ENCODE measurements at regions not wholly inside any gene's neighbourhood (a gene's known extent, or its start where the extent isn't known, plus 50 kb on each side); places are given as distances from the start of the nearest gene placed in this dataset.

- no peak for DNase-seq (ENCODE audit: low spot score)
Observed at GRCh38 chr1:239600588-239600987, 214.2 kb downstream of the CHRM3 start.

GRCh38 chr1:239601108-239601507 is 214.7 kb downstream of the CHRM3 start:
- no peak for DNase-seq (ENCODE audit: low spot score)

DNA sequence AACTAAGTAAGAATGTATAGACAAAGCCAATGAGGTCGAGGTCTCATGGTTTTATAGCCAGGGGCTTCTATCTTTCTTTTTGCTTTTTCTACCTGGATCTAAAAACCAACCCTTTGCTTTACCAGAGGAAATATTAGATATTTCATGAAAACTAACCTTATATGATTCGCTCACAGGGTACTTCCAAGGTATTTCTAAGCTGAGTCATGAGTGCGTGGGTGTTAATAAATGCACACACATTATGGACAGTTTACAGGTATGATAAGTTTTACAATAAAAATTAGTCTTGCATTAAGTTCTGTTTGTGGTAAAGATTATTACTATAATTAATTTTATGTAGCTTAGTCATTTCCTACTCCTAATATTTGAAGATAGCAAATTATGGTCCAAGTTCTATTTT is 217.2 kb downstream of the CHRM3 start:
- no peak for DNase-seq (ENCODE audit: low spot score)

GRCh38 chr1:239606850-239607400 is 220.6 kb downstream of the CHRM3 start:
- no peak for DNase-seq (ENCODE audit: low spot score)

GRCh38 chr1:239608469-239608868 is 222.1 kb downstream of the CHRM3 start:
- no peak for DNase-seq (ENCODE audit: low spot score)

GRCh38 chr1:239612379-239612778 is 226.0 kb downstream of the CHRM3 start:
- no peak for DNase-seq (ENCODE audit: low spot score)

DNA sequence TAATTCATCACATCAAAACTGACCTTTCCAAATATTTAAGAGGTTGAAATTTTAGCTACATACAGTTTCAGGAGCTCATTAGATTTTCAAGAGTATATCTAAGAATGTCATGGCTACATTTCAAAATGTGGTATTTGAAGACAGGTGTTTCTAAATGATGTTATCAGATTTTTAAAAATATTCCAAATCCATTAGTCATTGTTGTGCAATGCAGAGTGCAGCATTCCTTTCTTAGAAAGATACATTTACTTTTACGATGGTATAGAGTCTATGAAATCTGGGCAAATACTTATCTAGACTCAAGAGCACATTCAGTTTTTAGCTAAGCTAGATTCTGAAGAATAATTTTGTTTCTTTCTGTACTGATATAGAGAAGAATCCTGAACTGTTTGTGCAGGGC is 230.3 kb downstream of the CHRM3 start:
- DNase-seq (ENCODE audit: low spot score): no peak

DNA sequence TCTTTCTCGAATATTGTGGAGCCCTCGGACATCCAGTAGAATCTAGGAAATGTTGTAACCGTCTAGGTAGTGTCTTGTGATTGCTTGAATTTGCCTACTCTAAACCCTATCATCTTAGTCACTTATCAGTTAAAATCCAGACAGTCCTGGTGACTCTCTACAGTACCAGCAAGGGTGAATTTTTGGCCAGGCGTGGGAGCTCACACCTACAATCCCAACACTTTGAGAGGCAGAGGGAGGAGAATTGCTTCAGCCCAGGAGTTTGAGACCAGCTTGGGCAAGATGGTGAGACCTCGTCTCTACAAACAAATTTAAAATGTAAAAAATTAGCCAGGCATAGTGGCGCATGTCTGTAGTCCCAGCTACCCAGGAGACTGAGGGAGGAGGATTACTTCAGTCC is 230.9 kb downstream of the CHRM3 start:
- no peak for DNase-seq (ENCODE audit: low spot score)

DNA sequence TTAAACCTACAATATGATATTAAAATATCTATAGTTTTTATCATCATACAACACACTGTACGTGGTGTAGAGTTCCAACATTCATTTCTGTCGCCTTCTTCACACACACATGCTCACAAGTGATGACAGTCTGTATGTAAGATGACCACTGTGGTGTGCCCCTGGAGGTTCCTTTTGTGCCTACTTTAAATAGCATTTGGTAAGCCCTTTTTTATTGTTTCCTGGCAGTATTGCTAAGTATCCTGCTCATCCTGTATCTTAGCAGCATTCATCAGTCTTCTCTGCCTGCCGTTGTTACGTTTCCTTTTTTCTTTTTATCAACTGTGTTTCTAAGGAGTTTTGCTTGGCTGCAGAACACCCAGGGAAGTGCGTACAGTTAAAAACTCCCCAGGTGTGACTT is 231.4 kb downstream of the CHRM3 start:
- DNase-seq (ENCODE audit: low spot score): no peak

DNA sequence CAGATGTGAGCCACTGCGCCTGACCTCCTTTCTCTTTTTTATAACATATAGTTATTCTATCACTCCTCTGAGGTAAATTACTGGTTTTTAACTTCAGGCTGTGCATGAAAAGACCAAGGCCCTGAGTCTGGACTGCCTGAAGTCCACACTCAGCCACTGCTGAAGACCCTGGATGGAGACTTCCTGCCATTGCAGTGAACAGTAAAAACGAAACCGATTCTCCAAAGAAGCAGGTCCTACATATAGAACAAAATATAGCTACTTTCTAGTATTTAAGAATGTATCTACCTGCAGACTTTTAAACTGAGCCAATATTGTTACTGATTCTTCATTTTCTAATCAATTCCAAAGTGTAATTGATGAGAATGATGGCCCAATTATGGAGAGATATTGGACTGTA is 232.8 kb downstream of the CHRM3 start:
- DNase-seq (ENCODE audit: low spot score): no peak

DNA sequence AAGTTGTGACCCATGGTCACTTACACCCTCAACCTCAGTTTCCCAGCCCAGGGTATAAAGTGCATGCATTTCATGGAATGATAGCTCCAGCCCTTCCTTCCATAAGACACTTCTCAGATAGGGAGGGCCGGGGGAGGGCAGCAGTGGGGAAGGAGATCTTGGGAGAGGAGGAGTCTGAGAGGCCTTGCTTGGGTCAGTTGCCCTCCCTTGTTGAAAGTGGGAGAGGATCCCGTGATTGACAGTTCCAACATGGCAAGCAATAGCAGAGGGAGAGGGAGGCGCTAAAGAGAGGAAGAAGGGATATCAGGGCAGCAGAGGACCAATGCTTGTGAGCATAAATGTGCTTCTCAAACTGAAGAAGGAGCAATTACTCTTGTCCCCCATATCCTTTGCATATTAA is 244.4 kb downstream of the CHRM3 start:
- DNase-seq (ENCODE audit: low spot score): no peak

GRCh38 chr1:239633432-239633831 is 247.1 kb downstream of the CHRM3 start:
- no peak for DNase-seq (ENCODE audit: low spot score)

DNA sequence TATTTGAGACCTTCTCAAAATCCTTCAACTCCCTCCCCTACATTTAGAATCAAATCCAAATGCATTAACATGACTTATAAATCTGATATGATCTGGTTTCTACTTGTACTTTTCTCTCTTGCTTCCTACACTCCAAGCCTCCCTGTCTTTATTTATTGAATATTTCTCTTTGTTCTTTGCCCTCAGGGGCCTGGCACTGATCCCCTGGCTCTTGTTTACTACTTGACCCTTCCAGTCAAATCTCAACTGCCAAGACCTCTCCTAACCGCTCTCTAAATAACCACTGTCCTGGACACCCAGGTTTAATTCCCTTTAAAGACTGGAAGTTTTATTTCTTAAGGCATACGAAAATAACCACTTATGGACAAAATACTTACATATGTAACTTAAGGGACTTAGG is 248.9 kb downstream of the CHRM3 start:
- no peak for DNase-seq (ENCODE audit: low spot score)

DNA sequence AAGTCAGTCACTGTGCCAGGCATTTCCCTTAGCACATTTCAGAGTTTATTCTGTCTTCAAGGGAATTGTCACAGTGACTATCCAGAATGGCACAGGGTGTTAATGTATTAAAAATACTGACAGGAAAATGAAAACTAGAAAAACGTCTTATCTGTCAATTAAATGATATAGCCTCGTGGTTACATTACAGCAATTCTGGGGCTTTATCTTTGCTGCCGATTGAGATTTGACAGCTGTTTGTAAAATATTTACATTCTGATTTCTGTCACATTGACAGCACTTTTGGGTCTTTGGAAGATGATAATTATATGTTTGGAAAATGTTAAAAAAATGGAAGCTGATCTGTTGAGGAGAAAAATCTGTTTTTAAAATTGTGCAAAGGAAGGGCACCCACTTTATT is 250.0 kb downstream of the CHRM3 start:
- no peak for DNase-seq (ENCODE audit: low spot score)

DNA sequence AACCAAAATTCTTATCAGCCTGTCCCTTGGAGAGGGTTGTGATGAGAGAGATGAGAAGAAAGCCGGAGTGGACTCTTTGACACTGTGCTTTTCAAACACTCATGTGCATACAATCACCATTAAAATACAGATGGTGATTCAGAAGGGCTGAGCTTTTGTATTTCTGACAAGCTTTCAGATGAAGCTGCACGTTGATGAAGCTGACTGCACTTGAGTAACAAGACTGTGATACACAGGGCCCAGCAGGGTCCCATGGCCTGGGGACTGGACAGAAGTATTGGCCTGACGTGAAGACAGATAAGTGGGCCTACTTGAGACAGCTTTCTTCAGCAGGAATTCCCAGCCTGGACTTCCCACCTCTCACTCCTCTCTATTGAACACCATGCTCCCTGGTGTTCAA is 258.2 kb downstream of the CHRM3 start:
- no peak for DNase-seq (ENCODE audit: low spot score)

GRCh38 chr1:239647045-239647444 is 260.7 kb downstream of the CHRM3 start:
- no peak for DNase-seq (ENCODE audit: low spot score)

DNA sequence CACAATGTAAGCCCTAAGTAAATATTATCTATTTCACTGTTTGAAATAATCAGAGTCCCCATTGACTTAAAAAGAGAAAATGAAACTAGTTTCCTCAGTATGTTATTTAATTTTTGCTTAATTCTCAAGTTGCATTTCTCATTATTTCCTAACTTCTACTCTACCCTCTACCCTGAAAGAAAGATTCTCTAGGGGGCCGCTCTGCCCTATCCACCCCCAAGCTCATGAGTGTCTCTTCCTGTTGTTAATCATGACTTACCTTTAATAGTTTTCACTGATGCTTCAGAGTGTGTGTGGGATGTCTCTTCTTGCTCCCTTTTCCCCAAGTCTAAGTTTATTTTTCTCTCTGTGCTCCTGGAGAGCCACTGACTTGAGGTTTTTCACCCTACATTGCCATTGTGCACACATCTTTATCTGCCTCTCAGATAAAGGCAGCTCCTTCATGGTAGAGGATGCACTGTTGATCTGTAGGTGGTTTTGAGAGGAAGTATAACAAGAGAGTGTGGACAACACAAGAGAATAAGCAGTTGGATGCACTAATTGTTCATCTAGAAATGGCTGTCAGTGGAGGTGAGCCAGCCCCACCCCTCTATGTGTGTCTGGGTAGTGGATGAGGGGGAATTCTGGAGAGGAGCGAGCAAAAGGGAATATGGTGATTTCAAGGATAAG is 261.7 kb downstream of the CHRM3 start:
- no peak for DNase-seq (ENCODE audit: low spot score)

DNA sequence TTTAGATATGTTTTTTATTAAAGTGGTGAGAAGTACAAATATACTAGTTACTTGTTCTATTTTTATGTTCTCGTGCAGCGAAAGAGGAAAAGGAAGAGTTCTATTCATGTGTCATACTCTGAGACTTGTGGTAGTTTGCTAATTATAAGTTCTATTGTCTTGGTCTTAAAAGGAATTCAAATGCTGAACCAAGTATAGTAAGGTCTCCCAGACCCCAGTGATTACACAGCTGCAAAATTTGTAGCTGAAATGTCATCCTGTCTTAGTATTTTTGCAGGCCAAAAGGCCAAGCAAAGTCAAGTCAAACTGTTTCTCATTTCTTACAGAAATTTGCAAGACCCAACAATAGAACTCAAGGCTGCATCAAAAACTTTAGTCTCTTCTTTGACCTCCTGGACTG is 268.7 kb downstream of the CHRM3 start:
- no peak for DNase-seq (ENCODE audit: low spot score)

DNA sequence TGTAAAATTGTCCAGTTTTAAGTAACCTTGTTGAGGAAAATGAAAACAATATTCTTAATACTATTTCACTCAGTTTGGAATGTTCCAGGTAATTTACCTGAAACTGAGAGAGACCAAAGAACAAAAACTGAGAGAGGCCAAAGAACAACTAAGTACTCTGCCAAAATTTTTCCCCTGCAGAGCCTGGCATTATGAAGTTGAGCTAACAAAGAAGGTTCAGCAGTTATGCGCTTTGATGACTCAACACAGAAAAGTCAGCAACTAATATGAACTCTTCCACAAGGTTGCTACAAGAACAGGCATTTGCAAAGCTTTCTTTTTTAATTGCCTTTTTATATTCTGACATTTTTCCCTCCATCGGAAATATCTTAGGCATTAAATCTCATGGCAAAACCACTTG is 270.9 kb downstream of the CHRM3 start:
- DNase-seq (ENCODE audit: low spot score): no peak

- no peak for DNase-seq (ENCODE audit: low spot score)
Observed at GRCh38 chr1:239662950-239663349, 276.6 kb downstream of the CHRM3 start.

DNA sequence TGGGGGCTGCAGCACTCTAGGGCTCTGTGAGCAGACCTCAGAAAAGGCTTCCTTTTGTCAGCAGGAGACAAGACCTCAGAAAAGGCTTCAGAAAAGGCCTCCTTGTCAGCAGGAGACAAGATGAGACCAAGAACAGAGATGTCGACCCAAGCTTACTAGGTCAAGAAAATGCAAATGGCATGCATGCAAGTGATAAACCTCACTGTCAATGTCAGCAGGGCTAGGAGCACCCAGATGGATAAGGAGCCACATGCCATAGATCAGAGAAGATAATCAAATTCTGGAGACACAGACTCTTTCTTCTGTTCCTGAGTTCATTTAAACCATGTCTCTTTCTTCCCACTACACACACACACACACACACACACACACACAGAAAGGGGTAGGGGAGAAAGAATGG is 285.9 kb downstream of the CHRM3 start:
- no peak for DNase-seq (ENCODE audit: low spot score)

- DNase-seq (ENCODE audit: low spot score): no peak
Observed at GRCh38 chr1:239675735-239676134, 289.4 kb downstream of the CHRM3 start.

DNA sequence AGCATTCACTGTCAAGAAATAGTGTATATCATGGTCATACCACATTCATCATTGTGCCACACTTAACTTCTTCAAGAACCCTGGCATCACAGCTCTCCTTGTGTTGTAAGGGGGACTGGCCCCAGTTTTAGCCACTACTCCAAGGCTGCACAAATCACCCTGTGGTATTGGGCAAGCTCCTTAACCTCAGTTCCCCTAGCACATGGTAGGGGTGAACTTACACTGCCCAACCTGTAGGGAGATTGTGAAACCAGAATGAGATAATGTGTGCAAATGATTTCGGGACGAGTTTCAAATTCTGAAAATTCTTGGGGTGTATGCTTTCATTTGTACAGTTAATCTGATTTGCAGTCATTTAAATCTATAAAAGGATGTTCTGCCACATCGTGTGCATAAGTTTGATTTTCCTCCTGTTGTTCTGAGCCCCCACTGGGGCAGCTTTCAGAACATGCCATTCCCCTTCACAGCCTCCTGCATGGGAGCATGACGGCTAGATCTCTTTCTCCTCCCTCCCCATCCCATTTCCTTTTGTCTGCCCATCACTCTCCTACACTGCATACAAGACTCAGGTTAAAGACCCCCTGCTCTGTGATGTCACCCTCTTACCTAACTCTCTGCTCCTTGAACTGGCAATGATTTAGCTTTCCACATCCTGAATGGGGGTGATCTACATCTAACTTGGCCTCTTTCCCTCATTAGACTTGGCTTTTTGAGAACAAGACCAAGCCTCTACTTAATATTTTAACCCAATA is 290.3 kb downstream of the CHRM3 start:
- DNase-seq (ENCODE audit: low spot score): no peak

DNA sequence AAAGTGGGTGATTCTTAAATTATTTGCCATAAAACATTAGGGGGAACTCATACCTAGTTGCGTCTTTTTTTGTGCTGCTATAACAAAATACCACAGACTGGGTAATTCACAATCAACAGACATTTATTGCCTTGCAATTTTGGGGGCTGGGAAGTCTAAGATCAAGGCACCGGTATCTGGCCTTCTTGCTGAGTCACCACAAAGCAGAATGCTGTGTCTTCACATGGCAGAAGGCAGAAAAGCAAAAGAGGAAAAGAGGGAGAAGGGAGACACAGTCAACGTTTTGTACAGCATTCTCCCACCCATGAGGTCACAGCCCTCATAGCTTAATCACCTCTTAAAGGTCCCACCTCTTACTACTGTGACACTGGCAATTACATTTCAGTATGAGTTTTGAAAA is 291.0 kb downstream of the CHRM3 start:
- no peak for DNase-seq (ENCODE audit: low spot score)

All from CD4-positive, alpha-beta T cell treated with Interleukin-6 at 100 ng/mL for 8 hours (primary cell).